ENCODE measurements at regions not wholly inside any gene's neighbourhood (a gene's known extent, or its start where the extent isn't known, plus 50 kb on each side); places are given as distances from the start of the nearest gene placed in this dataset.

DNA sequence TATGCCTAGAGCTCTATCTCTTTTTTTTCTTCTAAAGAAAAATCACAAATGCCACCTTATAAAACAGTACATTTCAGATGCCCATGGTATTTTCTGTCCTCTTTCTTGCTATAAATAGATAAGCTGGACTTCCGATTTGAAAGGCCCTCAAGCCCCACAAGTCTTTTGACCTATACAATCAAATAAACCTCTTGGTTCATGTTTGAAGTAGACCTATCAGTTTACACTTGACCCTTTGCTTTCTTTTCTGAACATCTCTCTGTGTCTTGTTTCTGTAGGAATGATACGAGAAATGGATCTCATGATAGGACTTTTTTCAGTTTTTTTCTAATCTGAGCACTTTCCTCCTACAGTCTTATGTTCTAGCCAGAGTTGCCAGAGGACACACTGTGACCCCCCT is 327.2 kb downstream of the SOX9 start:
- Histone ChIP-seq H3K36me3 (ENCODE audit: insufficient read depth) (no peaks in the 10 kb centered on the region), H4K20me1 (replicated peaks; ENCODE audit: insufficient read depth) (no peaks in the 10 kb centered on the region), H3K27ac (ENCODE audit: low read depth) (no peak overlapping the region), H3K4me3 (no peak overlapping the region), H3K4me2 (no peak overlapping the region), H2AFZ (no peak overlapping the region), H3K9me2 (ENCODE audit: insufficient read depth) (no peaks in the 10 kb centered on the region), H3K27me3 (ENCODE audit: insufficient read depth) (no peaks in the 10 kb centered on the region), H3K4me1 (ENCODE audit: insufficient read depth) (no peaks in the 10 kb centered on the region), H3F3A (replicated peaks; ENCODE audit: low read depth) (no peaks in the 10 kb centered on the region), H3K79me2 (replicated peaks; ENCODE audit: insufficient read depth) (no peaks in the 10 kb centered on the region)
- peaks cover 4% of the 10 kb centered on the region; the same call in 1 of the 3 replicates for H3K4me1 Mint-ChIP-seq
- TF ChIP-seq ZNF331 (CRISPR knock-in tag; IDR thresholded peaks at IDR 0.05; ENCODE audit: low read depth) = no peak
- no peak for TF ChIP-seq NANOG (IDR thresholded peaks at IDR 0.05; ENCODE audit: borderline replicate concordance)
- no peak for TF ChIP-seq STAT1 (IDR thresholded peaks at IDR 0.05; ENCODE audit: unreplicated experiment)
- no peak for TF ChIP-seq ZNF114 (CRISPR knock-in tag; IDR thresholded peaks at IDR 0.05)
- TF ChIP-seq CREB1 (CRISPR knock-in tag; IDR thresholded peaks at IDR 0.05; ENCODE audit: low read depth) = no peak
- TF ChIP-seq ZNF462 (CRISPR knock-in tag; IDR thresholded peaks at IDR 0.05) = no peak
- TF ChIP-seq REST (IDR thresholded peaks at IDR 0.05; ENCODE audit: unreplicated experiment) = no peak
- no peak for TF ChIP-seq EZH2phosphoT487 (IDR thresholded peaks at IDR 0.05; ENCODE audit: unreplicated experiment)
- no peak for TF ChIP-seq EZH2 (IDR thresholded peaks at IDR 0.05; ENCODE audit: low read depth, unreplicated experiment)
- no peak for TF ChIP-seq CTCF (conservative IDR thresholded peaks at IDR 0.05; ENCODE audit: low read depth in 2 of 2)
- TF ChIP-seq, protein P1, sequence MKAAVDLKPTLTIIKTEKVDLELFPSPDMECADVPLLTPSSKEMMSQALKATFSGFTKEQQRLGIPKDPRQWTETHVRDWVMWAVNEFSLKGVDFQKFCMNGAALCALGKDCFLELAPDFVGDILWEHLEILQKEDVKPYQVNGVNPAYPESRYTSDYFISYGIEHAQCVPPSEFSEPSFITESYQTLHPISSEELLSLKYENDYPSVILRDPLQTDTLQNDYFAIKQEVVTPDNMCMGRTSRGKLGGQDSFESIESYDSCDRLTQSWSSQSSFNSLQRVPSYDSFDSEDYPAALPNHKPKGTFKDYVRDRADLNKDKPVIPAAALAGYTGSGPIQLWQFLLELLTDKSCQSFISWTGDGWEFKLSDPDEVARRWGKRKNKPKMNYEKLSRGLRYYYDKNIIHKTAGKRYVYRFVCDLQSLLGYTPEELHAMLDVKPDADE (IDR thresholded peaks at IDR 0.05) = no peak
- no peak for TF ChIP-seq JUNB (IDR thresholded peaks at IDR 0.05; ENCODE audit: unreplicated experiment)
- TF ChIP-seq POLR2AphosphoS5 (IDR thresholded peaks at IDR 0.05; ENCODE audit: low read depth) = no peak
- peaks cover 4% of the 10 kb centered on the region for H3K27me3 Mint-ChIP-seq (ENCODE audit: insufficient read depth, low read depth, poor library complexity)
- no peaks in the 10 kb centered on the region for H3K36me3 Mint-ChIP-seq (ENCODE audit: low read depth)
- no peak for DNase-seq (ENCODE audit: low spot score)
- no peak overlapping the region for H3K4me3 Mint-ChIP-seq
- ATAC-seq = no peak
- H3K9me3 Mint-ChIP-seq = no peaks in the 10 kb centered on the region
- no peak overlapping the region for H3K27ac Mint-ChIP-seq

Data from GM23338 (cell line).